BE2C (cell line): ENCODE measurements at regions not wholly inside any gene's neighbourhood (a gene's known extent, or its start where the extent isn't known, plus 50 kb on each side); places are given as distances from the start of the nearest gene placed in this dataset.

Experiments used
- DNase-seq: peaks from one replicate; pipeline ENCODE4 v3.0.0-alpha.2; 2020
- H3K27me3 ChIP-seq: fragments of 250-450 bp; sonication (Bioruptor Pico); 2 replicates; pipeline ENCODE4 v1.5.1; 2020; ENCODE audit warnings: mild to moderate bottlenecking
- H3K36me3 ChIP-seq: fragments of 250-450 bp; sonication (Bioruptor Pico); 2 replicates; pipeline ENCODE4 v1.5.1; 2020; ENCODE audit warnings: mild to moderate bottlenecking
- H3K4me1 ChIP-seq: fragments of 250-450 bp; sonication (Bioruptor Pico); 2 replicates; pipeline ENCODE4 v1.5.1; 2020
- H3K4me3 ChIP-seq: 2 replicates; pipeline ENCODE4 v1.5.1; 2011; ENCODE audit warnings: low read depth, low read length
- H3K9me3 ChIP-seq: fragments of 250-450 bp; sonication (Bioruptor Pico); 2 replicates; pipeline ENCODE4 v1.5.1; 2020
- CTCF ChIP-seq: IDR thresholded peaks from 2 replicates; pipeline ENCODE4 v1.5.1; 2012; ENCODE audit warnings: mild to moderate bottlenecking, low read depth, low read length

- Histone ChIP-seq H3K4me3 (no peak overlapping the region), H3K27me3 (peaks cover 17% of the 10 kb centered on the region), H3K9me3 (no peaks in the 10 kb centered on the region), H3K4me1 (no peaks in the 10 kb centered on the region), H3K36me3 (no peaks in the 10 kb centered on the region)
- TF ChIP-seq CTCF, result no peak
- DNase-seq, result no peak
These were observed 122.0 kb upstream of the ARGLU1 start for GRCh38 chr13:106689906-106690305.

GRCh38 chr13:106688940-106689339 lies 121.0 kb upstream of the ARGLU1 start:
- Histone ChIP-seq H3K4me1 (no peaks in the 10 kb centered on the region), H3K36me3 (no peaks in the 10 kb centered on the region), H3K27me3 (peaks cover 17% of the 10 kb centered on the region), H3K9me3 (no peaks in the 10 kb centered on the region), H3K4me3 (no peak overlapping the region)
- TF ChIP-seq CTCF, result no peak
- no peak for DNase-seq

- no peak for TF ChIP-seq CTCF
- Histone ChIP-seq H3K27me3 (peaks cover 22% of the 10 kb centered on the region), H3K4me1 (no peaks in the 10 kb centered on the region), H3K36me3 (no peaks in the 10 kb centered on the region), H3K4me3 (no peak overlapping the region), H3K9me3 (no peaks in the 10 kb centered on the region)
- no peak for DNase-seq
These were observed 118.2 kb upstream of the ARGLU1 start for GRCh38 chr13:106686163-106686562.

- no peak for DNase-seq
- TF ChIP-seq CTCF, result no peak
- H3K9me3 ChIP-seq, result no peaks in the 10 kb centered on the region
- no peaks in the 10 kb centered on the region for H3K36me3 ChIP-seq
- no peaks in the 10 kb centered on the region for H3K4me1 ChIP-seq
- peaks cover 22% of the 10 kb centered on the region for H3K27me3 ChIP-seq
- no peak overlapping the region for H3K4me3 ChIP-seq
These were observed 117.2 kb upstream of the ARGLU1 start for GRCh38 chr13:106685143-106685542.

GRCh38 chr13:106683918-106684317 lies 116.0 kb upstream of the ARGLU1 start:
- no peak for TF ChIP-seq CTCF
- H3K36me3 ChIP-seq, result no peaks in the 10 kb centered on the region
- H3K27me3 ChIP-seq, result peaks cover 22% of the 10 kb centered on the region
- H3K9me3 ChIP-seq, result no peaks in the 10 kb centered on the region
- DNase-seq, result no peak
- no peak overlapping the region for H3K4me3 ChIP-seq
- no peaks in the 10 kb centered on the region for H3K4me1 ChIP-seq

GRCh38 chr13:106683179-106683578 lies 115.2 kb upstream of the ARGLU1 start:
- TF ChIP-seq CTCF, result no peak
- Histone ChIP-seq H3K36me3 (no peaks in the 10 kb centered on the region), H3K27me3 (peaks cover 22% of the 10 kb centered on the region), H3K9me3 (no peaks in the 10 kb centered on the region), H3K4me3 (no peak overlapping the region), H3K4me1 (no peaks in the 10 kb centered on the region)
- no peak for DNase-seq
